ENCODE measurements at regions not wholly inside any gene's neighbourhood (a gene's known extent, or its start where the extent isn't known, plus 50 kb on each side); places are given as distances from the start of the nearest gene placed in this dataset.

DNA sequence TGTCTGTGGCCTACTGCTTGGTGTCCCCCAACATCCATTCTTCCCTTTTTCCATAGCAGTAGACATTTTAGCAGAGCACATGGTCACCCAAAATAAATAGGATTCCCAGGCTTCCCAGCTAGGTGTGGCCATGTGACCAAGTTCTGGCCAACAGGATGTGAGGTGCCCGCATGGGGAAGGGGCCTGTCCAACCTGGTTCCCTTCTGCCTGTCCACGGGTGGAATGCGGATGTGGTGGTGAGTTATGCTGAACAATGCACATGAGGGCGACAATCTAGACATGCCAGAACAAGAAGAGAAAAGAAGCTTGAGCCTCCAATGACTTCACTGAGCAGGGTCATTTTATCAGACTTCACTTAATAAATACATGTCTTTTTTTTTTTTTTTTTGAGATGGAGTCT is 77.6 kb upstream of the DLG1 start:
- no peak overlapping the region for H3K4me2 ChIP-seq (ENCODE audit: low read depth, low read length)
- no peak for DNase-seq (ENCODE audit: low spot score)
- H3K36me3 ChIP-seq (replicated peaks in 1 of 2; ENCODE audit: control insufficient read depth in 1 of 2, insufficient read depth in 2 of 2, low read length in 2 of 2) = no peaks in the 10 kb centered on the region
- in situ Hi-C loops (cut with HindIII; ENCODE audit: extremely low pct_ligation_motif_present, low pct_unique_long_range_greater_than_20kb) (no loop called here), intact Hi-C loops (cut with micrococcal nuclease; ENCODE audit: unreplicated experiment) (no loop called here)
- no peaks in the 10 kb centered on the region for H4K20me1 ChIP-seq (ENCODE audit: insufficient read depth, low read length)
- no peak for ATAC-seq
- H3K4me1 ChIP-seq (ENCODE audit: insufficient read depth, low read length) = peaks cover 28% of the 10 kb centered on the region
- no peaks in the 10 kb centered on the region for H3K9me3 ChIP-seq (ENCODE audit: low read length)
- no peak for FAIRE-seq
- 90% methylated on average over 4 of the region's 4 CpGs for WGBS (ENCODE audit: low lambda C conversion rate)
- H3K27me3 ChIP-seq (ENCODE audit: control insufficient read depth in 1 of 2, insufficient read depth in 2 of 2, low read length in 2 of 2) = no peaks in the 10 kb centered on the region
- no peak overlapping the region for H3K27ac ChIP-seq (ENCODE audit: extremely low read length, insufficient read depth, low read length)
- no peak overlapping the region for H3K4me3 ChIP-seq (replicated peaks in 1 of 3; ENCODE audit: insufficient read depth in 1 of 3, low read depth in 2 of 3, low read length in 3 of 3)
- H3K79me2 ChIP-seq (ENCODE audit: insufficient read depth, low read length) = no peaks in the 10 kb centered on the region
- no peak overlapping the region for H3K9ac ChIP-seq (ENCODE audit: insufficient read depth, low read depth, low read length)
- TF ChIP-seq, protein P1, sequence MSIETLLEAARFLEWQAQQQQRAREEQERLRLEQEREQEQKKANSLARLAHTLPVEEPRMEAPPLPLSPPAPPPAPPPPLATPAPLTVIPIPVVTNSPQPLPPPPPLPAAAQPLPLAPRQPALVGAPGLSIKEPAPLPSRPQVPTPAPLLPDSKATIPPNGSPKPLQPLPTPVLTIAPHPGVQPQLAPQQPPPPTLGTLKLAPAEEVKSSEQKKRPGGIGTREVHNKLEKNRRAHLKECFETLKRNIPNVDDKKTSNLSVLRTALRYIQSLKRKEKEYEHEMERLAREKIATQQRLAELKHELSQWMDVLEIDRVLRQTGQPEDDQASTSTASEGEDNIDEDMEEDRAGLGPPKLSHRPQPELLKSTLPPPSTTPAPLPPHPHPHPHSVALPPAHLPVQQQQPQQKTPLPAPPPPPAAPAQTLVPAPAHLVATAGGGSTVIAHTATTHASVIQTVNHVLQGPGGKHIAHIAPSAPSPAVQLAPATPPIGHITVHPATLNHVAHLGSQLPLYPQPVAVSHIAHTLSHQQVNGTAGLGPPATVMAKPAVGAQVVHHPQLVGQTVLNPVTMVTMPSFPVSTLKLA (IDR thresholded peaks at IDR 0.05) = peak; percentile 39; the same call in 1 of the 2 replicates
- no peak for TF ChIP-seq U2AF1 (optimal IDR thresholded peaks at IDR 0.05; ENCODE audit: low read depth, low read length)
- no peak overlapping the region for H2AFZ ChIP-seq (ENCODE audit: low read length)
- ChIA-PET POLR2A (interaction anchor here (3.4 kb wide), 1 partner anchor 11 kb away, joined by 14 read pairs; no protein-coding TSS in a partner anchor), CTCF (ENCODE audit: low intra/inter-chr PET ratio, low total read pairs) (no interaction called here)
- no TSS peak for BruUV-seq (replicated peaks)

- no TSS peak for BruUV-seq (replicated peaks)
These were observed 76.6 kb upstream of the DLG1 start for GRCh38 chr3:197375001-197375441.

More at GRCh38 chr3:197375001-197375441, 76.6 kb upstream of the DLG1 start:
- Histone ChIP-seq H3K4me2 (ENCODE audit: low read depth, low read length) (no peak overlapping the region), H3K36me3 (replicated peaks in 1 of 2; ENCODE audit: control insufficient read depth in 1 of 2, insufficient read depth in 2 of 2, low read length in 2 of 2) (no peaks in the 10 kb centered on the region), H3K27me3 (ENCODE audit: control insufficient read depth in 1 of 2, insufficient read depth in 2 of 2, low read length in 2 of 2) (no peaks in the 10 kb centered on the region), H2AFZ (ENCODE audit: low read length) (no peak overlapping the region), H4K20me1 (ENCODE audit: insufficient read depth, low read length) (no peaks in the 10 kb centered on the region), H3K9ac (ENCODE audit: insufficient read depth, low read depth, low read length) (no peak overlapping the region), H3K27ac (ENCODE audit: extremely low read length, insufficient read depth, low read length) (no peak overlapping the region), H3K4me1 (ENCODE audit: insufficient read depth, low read length) (peaks cover 37% of the 10 kb centered on the region), H3K9me3 (ENCODE audit: low read length) (no peaks in the 10 kb centered on the region), H3K79me2 (ENCODE audit: insufficient read depth, low read length) (no peaks in the 10 kb centered on the region), H3K4me3 (replicated peaks in 1 of 3; ENCODE audit: insufficient read depth in 1 of 3, low read depth in 2 of 3, low read length in 3 of 3) (no peak overlapping the region)
- intact Hi-C loops (cut with micrococcal nuclease; ENCODE audit: unreplicated experiment) (no loop called here), in situ Hi-C loops (cut with HindIII; ENCODE audit: extremely low pct_ligation_motif_present, low pct_unique_long_range_greater_than_20kb) (no loop called here)
- TF ChIP-seq ZNF337 (CRISPR knock-in tag; IDR thresholded peaks at IDR 0.05; ENCODE audit: borderline replicate concordance, low read depth) (no peak), ZSCAN20 (CRISPR knock-in tag; IDR thresholded peaks at IDR 0.05; ENCODE audit: borderline replicate concordance) (no peak), FOXA1 (IDR thresholded peaks at IDR 0.05) (no peak), FOXA1 (CRISPR knock-in tag; IDR thresholded peaks at IDR 0.05) (no peak), ZNF782 (CRISPR knock-in tag; IDR thresholded peaks at IDR 0.05; ENCODE audit: borderline replicate concordance) (no peak), ZNF460 (CRISPR knock-in tag; IDR thresholded peaks at IDR 0.05; ENCODE audit: borderline replicate concordance) (no peak), ZFP36L1 (CRISPR knock-in tag; IDR thresholded peaks at IDR 0.05) (no peak), ZSCAN9 (CRISPR knock-in tag; IDR thresholded peaks at IDR 0.05; ENCODE audit: borderline replicate concordance) (no peak)
- TF ChIP-seq, protein P2, sequence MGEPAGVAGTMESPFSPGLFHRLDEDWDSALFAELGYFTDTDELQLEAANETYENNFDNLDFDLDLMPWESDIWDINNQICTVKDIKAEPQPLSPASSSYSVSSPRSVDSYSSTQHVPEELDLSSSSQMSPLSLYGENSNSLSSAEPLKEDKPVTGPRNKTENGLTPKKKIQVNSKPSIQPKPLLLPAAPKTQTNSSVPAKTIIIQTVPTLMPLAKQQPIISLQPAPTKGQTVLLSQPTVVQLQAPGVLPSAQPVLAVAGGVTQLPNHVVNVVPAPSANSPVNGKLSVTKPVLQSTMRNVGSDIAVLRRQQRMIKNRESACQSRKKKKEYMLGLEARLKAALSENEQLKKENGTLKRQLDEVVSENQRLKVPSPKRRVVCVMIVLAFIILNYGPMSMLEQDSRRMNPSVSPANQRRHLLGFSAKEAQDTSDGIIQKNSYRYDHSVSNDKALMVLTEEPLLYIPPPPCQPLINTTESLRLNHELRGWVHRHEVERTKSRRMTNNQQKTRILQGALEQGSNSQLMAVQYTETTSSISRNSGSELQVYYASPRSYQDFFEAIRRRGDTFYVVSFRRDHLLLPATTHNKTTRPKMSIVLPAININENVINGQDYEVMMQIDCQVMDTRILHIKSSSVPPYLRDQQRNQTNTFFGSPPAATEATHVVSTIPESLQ (CRISPR knock-in tag; conservative IDR thresholded peaks at IDR 0.05) = no peak
- ChIA-PET CTCF (ENCODE audit: low intra/inter-chr PET ratio, low total read pairs) (no interaction called here), POLR2A (interaction anchor here (3.4 kb wide), 1 partner anchor 10 kb away, joined by 14 read pairs; no protein-coding TSS in a partner anchor)
- FAIRE-seq (no peak), DNase-seq (ENCODE audit: low spot score) (no peak), ATAC-seq (no peak)
- WGBS (ENCODE audit: low lambda C conversion rate) = 97% methylated on average over 11 of the region's 11 CpGs

Data from HepG2 (cell line).